AML-193 (cell line): ENCODE measurements at regions not wholly inside any gene's neighbourhood (a gene's known extent, or its start where the extent isn't known, plus 50 kb on each side); places are given as distances from the start of the nearest gene placed in this dataset.

Experiments
- DNase-seq, 2 experiments: peaks; one replicate each; lab custom pipeline; 2025; lab: John Stamatoyannopoulos, UW

DNA sequence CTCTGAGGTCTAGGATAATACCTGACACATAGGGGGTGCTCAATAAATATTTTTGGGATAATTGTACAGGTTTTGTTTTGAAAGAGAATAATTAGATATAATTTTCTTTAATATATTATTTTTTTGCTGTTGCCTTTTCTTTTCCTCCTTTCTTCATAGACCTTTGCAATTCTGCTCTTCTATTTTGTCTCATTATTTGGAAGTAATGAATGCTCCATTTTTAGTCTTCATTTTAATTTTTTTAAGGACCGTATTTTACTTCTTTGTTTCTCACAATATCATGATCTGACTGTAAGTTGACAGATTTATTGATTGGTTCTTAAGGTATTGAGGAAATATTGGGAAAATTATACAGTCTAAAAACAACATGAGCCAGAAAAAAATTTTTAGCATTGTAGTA, 150.5 kb upstream of the TMC3 start:
- DNase-seq = no peak

DNA sequence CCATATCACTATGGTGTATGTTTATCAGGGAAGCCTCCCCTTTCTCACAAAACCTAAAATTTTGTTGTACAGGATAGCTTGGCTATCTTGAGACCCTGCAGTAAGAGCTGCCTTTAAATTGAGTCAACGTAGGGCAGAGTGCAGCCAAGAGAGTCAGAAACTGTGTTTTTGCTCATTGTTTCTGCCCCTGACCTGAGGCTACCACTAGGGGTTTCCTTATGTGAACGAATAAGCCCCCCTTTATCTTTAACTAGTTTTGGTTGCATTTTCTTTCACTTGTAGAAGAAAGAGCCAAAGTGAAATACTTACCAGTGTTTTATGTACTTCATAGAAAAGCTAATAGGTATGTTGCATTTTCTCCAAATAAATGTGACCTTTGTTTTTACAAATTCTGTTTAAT, 149.9 kb upstream of the TMC3 start:
- no peak for DNase-seq

GRCh38 chr15:81520480-81520879, 146.5 kb upstream of the TMC3 start:
- DNase-seq = no peak

DNA sequence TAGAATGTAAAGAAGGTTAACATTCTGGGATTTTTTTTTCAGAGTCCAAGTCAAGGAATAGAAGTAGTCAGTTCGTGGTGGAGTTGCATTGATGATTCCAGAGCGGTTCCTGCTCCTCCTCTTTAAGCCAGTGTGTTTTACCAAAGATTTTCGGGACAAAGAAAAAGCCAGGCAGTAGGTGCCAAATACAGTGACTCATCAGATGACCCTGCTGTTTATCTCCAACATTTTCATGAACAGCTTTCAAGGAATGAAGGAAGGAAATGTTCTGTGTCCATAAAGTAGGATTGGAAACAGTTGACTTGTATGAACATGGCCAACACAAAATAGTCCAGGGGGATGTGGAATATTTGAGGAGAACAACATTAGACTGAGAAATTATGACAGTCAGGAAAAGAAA, 142.4 kb upstream of the TMC3 start:
- no peak for DNase-seq

GRCh38 chr15:81516012-81516411, 142.0 kb upstream of the TMC3 start:
- no peak for DNase-seq

- no peak for DNase-seq
Observed at GRCh38 chr15:81514725-81515124, 140.7 kb upstream of the TMC3 start.

GRCh38 chr15:81511138-81511537, 137.1 kb upstream of the TMC3 start:
- no peak for DNase-seq

DNA sequence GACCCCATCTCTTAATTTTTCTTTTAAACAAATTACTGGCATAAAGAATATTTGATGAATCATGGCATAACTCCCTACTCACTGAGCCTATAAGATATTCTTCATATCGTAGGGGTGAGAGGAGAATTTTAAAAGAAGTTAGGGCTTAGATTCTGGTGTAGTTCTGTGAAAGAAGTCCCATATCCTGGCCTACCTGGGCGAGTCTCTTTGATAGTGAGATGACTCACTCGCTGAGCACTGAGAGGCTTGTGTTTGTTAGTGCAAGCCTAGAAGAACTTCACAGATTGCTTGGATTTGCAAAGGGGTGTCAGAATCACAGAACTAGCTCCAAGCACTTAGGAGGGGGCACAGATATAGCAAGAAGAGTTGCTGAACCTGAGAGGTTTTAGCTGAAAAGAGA, 133.8 kb upstream of the TMC3 start:
- DNase-seq = no peak

- DNase-seq = no peak
Observed at GRCh38 chr15:81506936-81507335, 132.9 kb upstream of the TMC3 start.

DNA sequence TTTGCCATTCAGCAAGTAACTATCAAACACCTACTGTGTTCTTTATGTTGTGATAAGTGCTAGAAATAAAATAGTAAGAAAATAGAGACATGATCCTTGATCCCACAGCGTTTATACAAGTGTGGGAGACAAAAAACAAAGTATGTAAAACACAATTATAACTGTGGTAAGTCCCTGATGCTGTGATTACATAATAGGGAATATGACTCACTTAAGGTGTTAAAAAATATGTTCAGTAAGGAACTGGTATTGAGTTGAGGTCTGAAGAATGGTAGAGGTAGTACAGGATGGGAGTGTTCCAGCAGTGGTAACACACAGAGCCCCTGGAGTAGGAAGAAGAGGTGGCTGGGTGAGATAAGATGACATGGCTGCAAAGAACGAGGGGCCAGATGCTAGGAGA, 132.1 kb upstream of the TMC3 start:
- DNase-seq = no peak

- DNase-seq = no peak
Observed at GRCh38 chr15:81504170-81504905, 130.3 kb upstream of the TMC3 start.

- DNase-seq = no peak
Observed at GRCh38 chr15:81502439-81502838, 128.4 kb upstream of the TMC3 start.

DNA sequence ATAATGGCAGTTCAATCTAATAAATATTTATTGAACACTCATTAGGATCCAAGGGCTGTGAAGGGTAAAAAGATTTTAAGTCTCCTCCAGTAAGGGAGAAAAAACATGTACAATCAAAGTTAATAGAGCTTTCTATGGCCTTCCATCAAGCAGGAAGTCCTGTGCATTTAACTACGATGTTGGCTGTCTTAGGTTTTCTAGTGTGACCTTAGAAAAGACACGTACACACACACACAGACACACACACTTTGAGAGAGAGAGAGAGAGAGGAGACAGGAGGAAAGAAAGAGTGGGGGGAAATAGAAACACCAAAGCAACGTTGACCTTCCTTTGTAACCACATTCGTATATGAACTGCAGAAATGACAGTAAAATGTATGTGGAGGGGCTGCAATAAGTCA, 126.1 kb upstream of the TMC3 start:
- DNase-seq = no peak

DNA sequence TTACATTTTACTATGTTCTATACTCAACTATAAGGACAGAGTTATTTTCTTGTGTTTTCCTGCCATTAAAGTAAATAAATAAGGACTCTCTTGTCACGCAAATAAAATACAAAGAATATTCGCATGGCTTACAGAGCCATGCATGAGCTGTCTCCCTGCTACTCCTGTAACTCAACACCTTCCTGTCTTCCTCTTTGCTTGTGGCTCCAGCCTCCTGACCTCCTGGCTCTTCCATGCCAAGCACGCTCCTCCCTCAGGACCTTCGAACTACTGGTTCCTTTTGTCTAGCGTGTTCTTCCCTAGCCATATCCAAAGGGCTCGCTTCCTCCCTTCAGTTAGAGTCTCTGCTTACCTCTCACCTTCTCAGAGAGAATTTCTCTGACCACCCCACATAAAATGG, 124.3 kb upstream of the TMC3 start:
- no peak for DNase-seq

DNA sequence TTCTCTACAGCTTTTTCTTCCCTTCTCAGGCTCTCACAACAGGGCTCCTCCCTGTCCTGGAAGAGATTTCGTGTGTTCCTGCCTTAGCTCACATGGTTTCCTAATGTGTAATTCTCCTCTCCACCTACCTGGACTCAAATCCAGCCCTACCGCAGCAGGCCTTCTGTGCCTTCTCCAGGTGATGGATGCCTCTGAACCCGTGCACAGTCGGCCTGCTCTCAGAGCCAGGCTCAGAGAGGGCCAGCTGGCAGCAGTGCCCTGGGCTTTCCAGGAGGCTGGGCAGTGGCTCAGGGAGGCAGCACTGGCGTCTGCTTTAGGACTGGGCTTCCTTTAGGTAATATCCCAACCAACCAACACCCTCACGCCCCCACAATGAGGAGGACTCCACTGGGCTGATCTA, 123.2 kb upstream of the TMC3 start:
- DNase-seq = no peak

- no peak for DNase-seq
Observed at GRCh38 chr15:81495780-81496467, 121.9 kb upstream of the TMC3 start.

DNA sequence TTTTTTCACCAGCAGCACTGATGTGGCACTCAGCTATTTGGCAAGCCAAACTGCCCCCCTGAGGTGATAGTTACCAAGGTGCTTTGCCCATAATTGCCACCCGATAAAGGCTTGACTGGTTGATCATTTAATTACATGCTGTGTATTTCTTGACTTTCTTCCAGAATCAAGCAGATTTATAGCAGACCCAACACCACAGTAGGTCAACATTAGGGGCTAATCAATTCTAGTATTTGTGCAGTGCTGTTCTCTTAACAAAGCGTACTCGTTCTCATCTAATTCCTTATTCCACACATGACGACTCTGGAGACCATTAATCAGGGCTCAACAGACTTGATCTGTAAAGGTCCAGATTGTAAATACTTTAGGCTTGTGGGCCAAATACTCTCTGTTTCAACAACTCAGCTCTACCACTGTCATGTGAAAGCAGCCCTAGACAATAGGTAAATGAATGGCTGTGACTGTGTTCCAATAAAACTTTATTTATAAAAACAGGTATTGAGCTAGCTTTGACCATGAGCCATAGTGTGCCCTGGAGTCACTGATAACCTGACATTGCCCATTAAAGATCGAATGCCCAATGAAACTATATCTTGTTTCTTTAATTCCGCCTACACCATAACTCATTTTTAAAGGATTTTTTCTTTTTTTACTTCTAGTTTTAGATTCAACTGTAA, 119.1 kb upstream of the TMC3 start:
- DNase-seq = no peak

- no peak for DNase-seq
Observed at GRCh38 chr15:81492331-81492968, 118.4 kb upstream of the TMC3 start.

GRCh38 chr15:81491414-81492096, 117.5 kb upstream of the TMC3 start:
- no peak for DNase-seq

- no peak for DNase-seq
Observed at GRCh38 chr15:81485806-81486205, 111.8 kb upstream of the TMC3 start.

DNA sequence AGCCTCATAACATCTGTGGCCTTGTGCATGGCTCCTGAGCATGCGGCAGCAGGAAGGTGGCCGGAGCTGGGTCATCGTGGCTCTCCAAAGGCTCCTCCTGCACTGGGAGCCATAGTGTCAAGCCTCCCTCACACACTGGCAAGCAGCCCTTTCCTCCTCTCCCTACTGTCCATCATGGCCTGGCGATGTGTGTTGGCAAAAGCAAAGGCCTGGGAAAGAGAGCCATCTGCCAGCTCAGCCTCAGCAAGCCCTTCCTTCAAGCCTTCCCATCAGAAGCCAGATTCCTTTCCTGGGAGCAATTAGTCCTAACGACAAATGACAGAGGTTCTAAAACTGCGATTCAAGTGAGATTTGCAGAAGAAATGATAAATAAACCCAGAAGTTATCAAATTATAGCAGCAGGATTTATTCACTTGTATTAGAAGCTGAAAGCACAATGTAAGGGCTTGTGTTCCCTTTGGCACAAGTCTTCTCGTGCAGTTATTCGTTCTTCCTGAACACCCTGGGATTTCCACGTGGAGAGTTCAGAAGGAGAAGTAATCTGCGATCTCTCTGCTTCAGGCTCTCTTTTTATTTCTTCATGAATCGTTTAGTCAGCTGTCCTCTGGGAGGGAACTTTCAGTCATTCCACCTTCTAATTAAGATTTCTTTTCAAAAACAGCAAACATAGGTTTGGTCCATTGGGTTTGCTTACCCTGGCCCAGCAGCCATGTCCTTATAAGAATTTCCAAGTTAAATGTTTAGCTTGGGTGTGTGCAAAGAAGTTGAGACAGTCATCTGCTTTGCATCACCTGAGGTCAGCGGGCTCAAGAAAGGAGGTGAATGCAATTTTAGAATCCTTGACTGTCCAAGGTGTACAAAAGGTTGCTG, 110.3 kb upstream of the TMC3 start:
- DNase-seq = no peak
